Gastrocnemius medialis (tissue), 4 donors: ENCODE measurements at regions not wholly inside any gene's neighbourhood (a gene's known extent, or its start where the extent isn't known, plus 50 kb on each side); places are given as distances from the start of the nearest gene placed in this dataset.
A peak's percentile ranks its signal among the peaks of the same experiment; 100 is the strongest.

Experiments
- ATAC-seq, 2 donors: fragments of 150-250 bp; one replicate each; pipeline ENCODE4 v1.9.1; 2016
- DNase-seq, 2 donors: peaks; one replicate each; pipeline ENCODE4 v3.0.0-alpha.2; 2019
- H3K27ac ChIP-seq, 4 donors: fragments of 200-600 bp; sonication (generic); 1 replicate in 1 of 4; 2 replicates in 3 of 4; pipeline ENCODE4 v1.5.1; 2016 to 2018; ENCODE audit warnings: mild to moderate bottlenecking in 2 of 4, moderate library complexity in 1 of 4
- H3K27me3 ChIP-seq, 3 donors: fragments of 200-600 bp; sonication (generic) in 2 of 3; 1 replicate in 1 of 3; 2 replicates in 2 of 3; pipeline versions ENCODE4 v1.5.1 to v1.6.0; 2016 to 2019; ENCODE audit warnings: mild to moderate bottlenecking in 1 of 3, moderate library complexity in 1 of 3
- H3K36me3 ChIP-seq, 2 donors: fragments of 200-600 bp; sonication (generic) in 1 of 2; one replicate each; pipeline ENCODE4 v1.5.1; 2017 to 2018
- H3K4me1 ChIP-seq, 2 donors: fragments of 200-600 bp; sonication (generic) in 1 of 2; one replicate each; pipeline ENCODE4 v1.5.1; 2016 to 2017; ENCODE audit warnings: mild to moderate bottlenecking in 2 of 2
- H3K4me3 ChIP-seq, 4 donors: fragments of 200-600 bp; sonication (generic) in 3 of 4; 1 replicate in 1 of 4; 2 replicates in 3 of 4; pipeline ENCODE4 v1.5.1; 2016 to 2019; ENCODE audit warnings: mild to moderate bottlenecking in 2 of 4
- H3K9me3 ChIP-seq, 3 donors: fragments of 200-600 bp; sonication (generic) in 2 of 3; 1 replicate in 1 of 3; 2 replicates in 2 of 3; pipeline ENCODE4 v1.5.1; 2016 to 2019
- POLR2A ChIP-seq, 2 donors: fragments of 450-650 bp; IDR thresholded peaks; one replicate each; pipeline ENCODE4 v1.6.1; 2017; ENCODE audit warnings: antibody characterized with exemption in 2 of 2, mild to moderate bottlenecking in 2 of 2, moderate library complexity in 2 of 2
- in situ Hi-C, 4 donors: fragments of 200-750 bp; cut with MboI; loops; one replicate each; pipeline versions ENCODE4 v1.15.0 to v1.8.0; 2017; ENCODE audit warnings: low sequenced_read_pairs in 4 of 4
- intact Hi-C: fragments of 100-400 bp; cut with DNase I; formaldehyde crosslinking; loops from one replicate; pipeline ENCODE4 v1.15.1; 2023; ENCODE audit warnings: low total_unique reads
- TF ChIP-seq, protein P1 (sequence below), 5 experiments: fragments of 450-650 bp in 3 of 5; fragments of 200-600 bp in 2 of 5; sonication (generic) in 2 of 5; IDR thresholded peaks in 4 of 5; conservative IDR thresholded peaks in 1 of 5; 1 replicate in 4 of 5; 2 replicates in 1 of 5; pipeline ENCODE4 v1.5.1; 2016 to 2019; ENCODE audit warnings: antibody characterized with exemption in 5 of 5, mild to moderate bottlenecking in 3 of 5, moderate library complexity in 3 of 5

DNA sequence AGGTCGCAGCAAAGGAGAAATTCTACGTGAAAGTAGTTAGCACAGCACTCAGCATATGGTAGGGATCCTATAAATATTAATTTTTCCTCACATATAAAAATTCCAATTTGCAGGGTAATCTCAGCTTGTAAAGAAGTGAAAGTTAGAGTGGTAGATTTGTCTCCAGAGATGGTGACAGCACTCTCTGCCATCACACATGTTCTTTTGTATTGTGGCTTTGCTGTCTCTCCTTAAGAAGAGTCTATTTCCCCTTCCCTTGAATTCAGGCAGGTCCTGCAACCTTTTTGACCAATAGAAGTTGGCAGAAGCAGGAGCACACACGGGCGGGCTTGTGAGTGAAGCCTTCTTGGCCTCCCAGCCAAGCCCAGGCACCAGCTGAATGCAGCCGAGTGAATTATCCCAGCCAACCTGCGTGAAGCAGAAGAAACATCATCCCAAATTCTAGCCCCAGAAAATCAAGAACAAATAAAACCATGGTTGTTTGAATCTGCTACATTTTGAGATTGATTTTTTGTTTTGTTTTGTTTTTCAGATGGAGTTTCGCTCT, 107.8 kb upstream of the COPS8 start:
- H3K4me3 ChIP-seq: no peak overlapping the region
- no peak for DNase-seq
- H3K9me3 ChIP-seq: no peaks in the 10 kb centered on the region
- TF ChIP-seq, protein P1, sequence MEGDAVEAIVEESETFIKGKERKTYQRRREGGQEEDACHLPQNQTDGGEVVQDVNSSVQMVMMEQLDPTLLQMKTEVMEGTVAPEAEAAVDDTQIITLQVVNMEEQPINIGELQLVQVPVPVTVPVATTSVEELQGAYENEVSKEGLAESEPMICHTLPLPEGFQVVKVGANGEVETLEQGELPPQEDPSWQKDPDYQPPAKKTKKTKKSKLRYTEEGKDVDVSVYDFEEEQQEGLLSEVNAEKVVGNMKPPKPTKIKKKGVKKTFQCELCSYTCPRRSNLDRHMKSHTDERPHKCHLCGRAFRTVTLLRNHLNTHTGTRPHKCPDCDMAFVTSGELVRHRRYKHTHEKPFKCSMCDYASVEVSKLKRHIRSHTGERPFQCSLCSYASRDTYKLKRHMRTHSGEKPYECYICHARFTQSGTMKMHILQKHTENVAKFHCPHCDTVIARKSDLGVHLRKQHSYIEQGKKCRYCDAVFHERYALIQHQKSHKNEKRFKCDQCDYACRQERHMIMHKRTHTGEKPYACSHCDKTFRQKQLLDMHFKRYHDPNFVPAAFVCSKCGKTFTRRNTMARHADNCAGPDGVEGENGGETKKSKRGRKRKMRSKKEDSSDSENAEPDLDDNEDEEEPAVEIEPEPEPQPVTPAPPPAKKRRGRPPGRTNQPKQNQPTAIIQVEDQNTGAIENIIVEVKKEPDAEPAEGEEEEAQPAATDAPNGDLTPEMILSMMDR (IDR thresholded peaks at IDR 0.05 in 4 of 5, conservative IDR thresholded peaks at IDR 0.05 in 1 of 5): no peak
- TF ChIP-seq POLR2A (IDR thresholded peaks at IDR 0.05): no peak
- intact Hi-C loops: no loop called here
- no peaks in the 10 kb centered on the region for H3K4me1 ChIP-seq
- in situ Hi-C loops: no loop called here
- ATAC-seq: no peak
- H3K27ac ChIP-seq: peak overlapping the region in 1 of 4 donors; percentile 65
- H3K36me3 ChIP-seq: no peaks in the 10 kb centered on the region
- H3K27me3 ChIP-seq: peaks cover 0 to 8% (median 0%) of the 10 kb centered on the region in 3 donors

DNA sequence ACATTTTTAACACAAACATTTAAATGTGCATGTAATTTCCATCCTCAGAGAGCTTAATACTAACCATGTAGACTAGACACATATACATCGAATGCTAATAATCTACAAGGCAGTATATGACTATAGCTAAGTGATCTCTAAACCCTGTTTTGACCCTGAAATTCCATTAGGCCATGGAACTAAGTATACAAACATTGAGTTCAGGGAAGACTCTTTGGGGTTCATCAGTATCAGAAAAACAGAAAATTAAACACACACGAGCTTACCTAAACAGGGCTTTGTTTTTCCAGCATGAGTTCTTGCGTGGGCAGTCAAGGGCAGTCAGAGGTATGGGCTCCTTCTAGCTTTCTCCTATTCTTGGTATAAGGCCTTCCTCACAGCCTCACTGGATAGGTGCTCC, 106.0 kb upstream of the COPS8 start:
- Histone ChIP-seq H3K9me3 (no peaks in the 10 kb centered on the region), H3K4me3 (no peak overlapping the region), H3K27ac (no peak overlapping the region), H3K27me3 (peaks cover 0 to 8% (median 2%) of the 10 kb centered on the region in 3 donors), H3K4me1 (no peaks in the 10 kb centered on the region), H3K36me3 (no peaks in the 10 kb centered on the region)
- TF ChIP-seq, protein P1 (IDR thresholded peaks at IDR 0.05 in 4 of 5, conservative IDR thresholded peaks at IDR 0.05 in 1 of 5): no peak
- no peak for TF ChIP-seq POLR2A (IDR thresholded peaks at IDR 0.05)
- DNase-seq: no peak
- in situ Hi-C loops: no loop called here
- intact Hi-C loops: loop anchor here (10.0 kb wide), 1 partner anchor 175 kb away; no protein-coding TSS in a partner anchor
- ATAC-seq: no peak

DNA sequence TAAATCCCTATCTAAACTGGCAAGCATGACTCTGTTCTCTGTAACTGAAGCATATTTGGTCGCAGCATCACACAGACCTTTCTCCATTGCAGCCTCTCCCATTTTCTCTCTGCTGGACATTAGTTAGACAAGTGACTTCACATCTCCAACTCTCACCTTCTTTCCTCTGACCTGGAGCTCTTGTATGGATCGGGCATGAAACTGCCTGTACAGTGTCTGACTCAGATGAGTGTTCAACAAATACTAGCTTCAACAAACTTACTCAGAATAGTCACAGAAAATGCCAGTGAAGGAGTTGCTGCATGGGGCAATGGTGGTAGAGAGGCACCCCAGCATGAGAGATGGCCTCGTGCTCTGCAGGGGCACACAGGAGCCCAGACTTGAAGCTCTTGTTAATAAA, 104.7 kb upstream of the COPS8 start:
- TF ChIP-seq, protein P1 (IDR thresholded peaks at IDR 0.05 in 4 of 5, conservative IDR thresholded peaks at IDR 0.05 in 1 of 5): no peak
- no peak for TF ChIP-seq POLR2A (IDR thresholded peaks at IDR 0.05)
- ATAC-seq (no peak), DNase-seq (no peak)
- in situ Hi-C loops: no loop called here
- intact Hi-C loops: loop anchor here (10.0 kb wide), 1 partner anchor 174 kb away; no protein-coding TSS in a partner anchor
- H3K27ac ChIP-seq: no peak overlapping the region
- H3K36me3 ChIP-seq: no peaks in the 10 kb centered on the region
- H3K4me1 ChIP-seq: no peaks in the 10 kb centered on the region
- H3K4me3 ChIP-seq: no peak overlapping the region
- H3K27me3 ChIP-seq: peaks cover 0 to 5% (median 2%) of the 10 kb centered on the region in 3 donors
- H3K9me3 ChIP-seq: no peaks in the 10 kb centered on the region

DNA sequence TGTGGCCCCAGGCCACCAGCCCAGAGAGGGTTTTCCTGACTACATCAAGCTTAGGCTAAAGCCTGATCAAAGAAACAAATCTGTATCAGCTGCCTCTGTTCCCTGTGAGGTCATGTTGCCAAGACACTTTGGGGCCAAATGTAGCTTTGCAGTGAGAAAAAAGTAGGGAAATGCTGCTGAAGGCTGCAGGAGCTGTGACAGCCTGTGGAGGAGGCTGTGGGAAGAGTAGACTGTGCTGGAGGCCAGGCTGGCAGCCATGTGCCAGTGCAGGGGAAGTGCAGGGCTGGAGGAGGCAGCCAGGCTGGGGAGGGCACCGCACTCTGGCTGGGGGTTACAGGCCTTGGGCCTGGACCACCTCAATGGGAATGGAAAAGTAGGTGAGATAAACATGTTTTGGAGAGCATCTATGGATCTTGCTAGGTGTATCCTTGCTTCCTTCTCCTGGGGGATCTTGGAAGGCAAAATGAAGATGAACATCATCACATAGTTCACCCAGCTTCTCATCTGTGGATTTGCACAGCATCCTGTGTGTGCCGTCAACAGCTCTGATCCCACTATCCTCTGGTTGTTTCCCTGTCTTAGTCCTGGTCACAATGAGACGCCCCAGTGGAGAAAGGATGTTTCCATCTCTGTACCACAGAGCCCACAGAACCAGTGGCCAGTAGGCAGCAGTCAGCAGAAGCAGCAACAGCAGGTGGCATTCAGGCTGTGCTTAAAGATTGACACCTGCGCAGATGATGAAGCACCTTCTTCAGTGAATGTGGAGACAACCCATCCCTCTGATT, 103.8 kb upstream of the COPS8 start:
- Histone ChIP-seq H3K4me3 (no peak overlapping the region), H3K27ac (no peak overlapping the region), H3K27me3 (peaks cover 0 to 5% (median 2%) of the 10 kb centered on the region in 3 donors), H3K36me3 (no peaks in the 10 kb centered on the region), H3K9me3 (no peaks in the 10 kb centered on the region), H3K4me1 (peaks cover 0 to 6% of the 10 kb centered on the region in 2 donors)
- ATAC-seq: no peak
- DNase-seq: no peak
- in situ Hi-C loops (no loop called here), intact Hi-C loops (loop anchor here (10.0 kb wide), 1 partner anchor 173 kb away; no protein-coding TSS in a partner anchor)
- TF ChIP-seq, protein P1 (IDR thresholded peaks at IDR 0.05 in 4 of 5, conservative IDR thresholded peaks at IDR 0.05 in 1 of 5): no peak
- no peak for TF ChIP-seq POLR2A (IDR thresholded peaks at IDR 0.05)
